ENCODE measurements at regions not wholly inside any gene's neighbourhood (a gene's known extent, or its start where the extent isn't known, plus 50 kb on each side); places are given as distances from the start of the nearest gene placed in this dataset.

DNA sequence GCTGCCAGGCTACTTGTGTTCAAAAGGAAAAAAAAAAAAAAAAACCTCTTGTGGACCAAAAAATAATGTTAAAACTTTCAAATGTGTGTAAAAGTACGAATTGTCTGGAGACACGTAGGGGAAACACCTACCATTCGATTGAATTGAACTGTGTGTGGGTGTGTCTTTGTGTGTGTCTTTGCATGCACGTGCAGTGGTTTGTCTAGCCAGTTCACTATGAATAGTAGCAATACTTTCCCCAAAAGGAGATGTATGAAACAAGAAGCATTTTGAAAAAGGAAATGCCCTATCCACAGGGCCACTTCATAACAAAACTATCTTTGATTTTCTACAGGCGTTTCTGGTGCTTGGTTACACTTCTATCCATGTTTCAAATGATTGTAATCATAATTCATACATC, 186.8 kb downstream of the RPRM start:
- Histone ChIP-seq H3K27ac (ENCODE audit: low read depth, low read length) (no peak overlapping the region), H4K20me1 (ENCODE audit: insufficient read depth) (no peaks in the 10 kb centered on the region), H3K9me2 (ENCODE audit: insufficient read depth) (no peaks in the 10 kb centered on the region), H3K4me2 (ENCODE audit: low read length) (no peak overlapping the region), H3K36me3 (ENCODE audit: control insufficient read depth in 1 of 2, insufficient read depth in 2 of 2, low read length in 2 of 2) (no peaks in the 10 kb centered on the region), H3K9me3 (ENCODE audit: control insufficient read depth in 1 of 2, insufficient read depth in 1 of 2, low read depth in 1 of 2, low read length in 2 of 2) (no peaks in the 10 kb centered on the region), H2AFZ (ENCODE audit: low read depth, low read length, poor library complexity, severe bottlenecking) (no peak overlapping the region), H3K9ac (ENCODE audit: low read length) (no peak overlapping the region), H3K4me1 (ENCODE audit: control insufficient read depth in 1 of 2, insufficient read depth in 2 of 2, low read length in 2 of 2) (0 out of 4 replicates have a peak, but pooled peaks cover 0 to 3% of the 10 kb centered on the region in 2 experiments), H3K79me2 (ENCODE audit: insufficient read depth, low read length) (no peaks in the 10 kb centered on the region), H3K4me3 (replicated peaks in 1 of 2; ENCODE audit: low read depth in 1 of 2, low read length in 2 of 2) (no peak overlapping the region), H3K27me3 (ENCODE audit: insufficient read depth, low read length) (no peaks in the 10 kb centered on the region)
- no TSS peak for BruUV-seq (replicated peaks)
- intact Hi-C loops (cut with micrococcal nuclease), result no loop called here
- RAD21 ChIA-PET (ENCODE audit: low non-redundant PET in 1 of 2, low total read pairs in 2 of 2, uncharacterized antibody in 2 of 2, unreplicated experiment in 2 of 2), result no interaction called here
- POLR2A ChIA-PET, result no interaction called here
- ATAC-seq (no peak), DNase-seq (ENCODE audit: low read depth, low spot score) (no peak)
- TF ChIP-seq CBX3 (IDR thresholded peaks at IDR 0.05; ENCODE audit: low read depth) (no peak), ZBTB33 (IDR thresholded peaks at IDR 0.05; ENCODE audit: extremely low read depth, insufficient replicate concordance, low read length) (no peak), CEBPB (IDR thresholded peaks at IDR 0.05; ENCODE audit: low read depth) (no peak), EGR1 (IDR thresholded peaks at IDR 0.05; ENCODE audit: low read depth) (no peak), JUND (IDR thresholded peaks at IDR 0.05) (no peak), POLR2AphosphoS5 (IDR thresholded peaks at IDR 0.05; ENCODE audit: low read depth, low read length) (no peak), FOSL1 (IDR thresholded peaks at IDR 0.05; ENCODE audit: low read depth) (no peak), ELF1 (IDR thresholded peaks at IDR 0.05; ENCODE audit: borderline replicate concordance, low read depth) (no peak), EZH2phosphoT487 (IDR thresholded peaks at IDR 0.05; ENCODE audit: borderline replicate concordance) (no peak), TCF7L2 (IDR thresholded peaks at IDR 0.05; ENCODE audit: borderline replicate concordance, extremely low read depth, insufficient read depth, insufficient read length) (no peak), SP1 (IDR thresholded peaks at IDR 0.05; ENCODE audit: low read depth) (no peak), RAD21 (IDR thresholded peaks at IDR 0.05; ENCODE audit: low read depth) (no peak), EZH2 (IDR thresholded peaks at IDR 0.05) (no peak), POLR2A (IDR thresholded peaks at IDR 0.05; ENCODE audit: borderline replicate concordance, extremely low read depth, insufficient read depth, insufficient read length) (no peak), YY1 (IDR thresholded peaks at IDR 0.05; ENCODE audit: extremely low read depth, insufficient replicate concordance, low read depth, low read length) (no peak), ZNF274 (IDR thresholded peaks at IDR 0.05; ENCODE audit: low read depth, low read length) (no peak), SRF (IDR thresholded peaks at IDR 0.05; ENCODE audit: low read depth) (no peak), CTCF (IDR thresholded peaks at IDR 0.05 in 2 of 3, conservative IDR thresholded peaks at IDR 0.05 in 1 of 3; ENCODE audit: borderline replicate concordance in 1 of 3, insufficient read depth in 1 of 3, low read depth in 2 of 3, low read length in 2 of 3) (no peak)
- TF ChIP-seq, protein P1, sequence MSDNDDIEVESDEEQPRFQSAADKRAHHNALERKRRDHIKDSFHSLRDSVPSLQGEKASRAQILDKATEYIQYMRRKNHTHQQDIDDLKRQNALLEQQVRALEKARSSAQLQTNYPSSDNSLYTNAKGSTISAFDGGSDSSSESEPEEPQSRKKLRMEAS (IDR thresholded peaks at IDR 0.05), result no peak
- TF ChIP-seq, protein P2, sequence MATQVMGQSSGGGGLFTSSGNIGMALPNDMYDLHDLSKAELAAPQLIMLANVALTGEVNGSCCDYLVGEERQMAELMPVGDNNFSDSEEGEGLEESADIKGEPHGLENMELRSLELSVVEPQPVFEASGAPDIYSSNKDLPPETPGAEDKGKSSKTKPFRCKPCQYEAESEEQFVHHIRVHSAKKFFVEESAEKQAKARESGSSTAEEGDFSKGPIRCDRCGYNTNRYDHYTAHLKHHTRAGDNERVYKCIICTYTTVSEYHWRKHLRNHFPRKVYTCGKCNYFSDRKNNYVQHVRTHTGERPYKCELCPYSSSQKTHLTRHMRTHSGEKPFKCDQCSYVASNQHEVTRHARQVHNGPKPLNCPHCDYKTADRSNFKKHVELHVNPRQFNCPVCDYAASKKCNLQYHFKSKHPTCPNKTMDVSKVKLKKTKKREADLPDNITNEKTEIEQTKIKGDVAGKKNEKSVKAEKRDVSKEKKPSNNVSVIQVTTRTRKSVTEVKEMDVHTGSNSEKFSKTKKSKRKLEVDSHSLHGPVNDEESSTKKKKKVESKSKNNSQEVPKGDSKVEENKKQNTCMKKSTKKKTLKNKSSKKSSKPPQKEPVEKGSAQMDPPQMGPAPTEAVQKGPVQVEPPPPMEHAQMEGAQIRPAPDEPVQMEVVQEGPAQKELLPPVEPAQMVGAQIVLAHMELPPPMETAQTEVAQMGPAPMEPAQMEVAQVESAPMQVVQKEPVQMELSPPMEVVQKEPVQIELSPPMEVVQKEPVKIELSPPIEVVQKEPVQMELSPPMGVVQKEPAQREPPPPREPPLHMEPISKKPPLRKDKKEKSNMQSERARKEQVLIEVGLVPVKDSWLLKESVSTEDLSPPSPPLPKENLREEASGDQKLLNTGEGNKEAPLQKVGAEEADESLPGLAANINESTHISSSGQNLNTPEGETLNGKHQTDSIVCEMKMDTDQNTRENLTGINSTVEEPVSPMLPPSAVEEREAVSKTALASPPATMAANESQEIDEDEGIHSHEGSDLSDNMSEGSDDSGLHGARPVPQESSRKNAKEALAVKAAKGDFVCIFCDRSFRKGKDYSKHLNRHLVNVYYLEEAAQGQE (IDR thresholded peaks at IDR 0.05; ENCODE audit: low read depth), result no peak
- CTCF ChIA-PET, result no interaction called here

All from HCT116 (cell line).